ENCODE measurements at regions not wholly inside any gene's neighbourhood (a gene's known extent, or its start where the extent isn't known, plus 50 kb on each side); places are given as distances from the start of the nearest gene placed in this dataset.

DNA sequence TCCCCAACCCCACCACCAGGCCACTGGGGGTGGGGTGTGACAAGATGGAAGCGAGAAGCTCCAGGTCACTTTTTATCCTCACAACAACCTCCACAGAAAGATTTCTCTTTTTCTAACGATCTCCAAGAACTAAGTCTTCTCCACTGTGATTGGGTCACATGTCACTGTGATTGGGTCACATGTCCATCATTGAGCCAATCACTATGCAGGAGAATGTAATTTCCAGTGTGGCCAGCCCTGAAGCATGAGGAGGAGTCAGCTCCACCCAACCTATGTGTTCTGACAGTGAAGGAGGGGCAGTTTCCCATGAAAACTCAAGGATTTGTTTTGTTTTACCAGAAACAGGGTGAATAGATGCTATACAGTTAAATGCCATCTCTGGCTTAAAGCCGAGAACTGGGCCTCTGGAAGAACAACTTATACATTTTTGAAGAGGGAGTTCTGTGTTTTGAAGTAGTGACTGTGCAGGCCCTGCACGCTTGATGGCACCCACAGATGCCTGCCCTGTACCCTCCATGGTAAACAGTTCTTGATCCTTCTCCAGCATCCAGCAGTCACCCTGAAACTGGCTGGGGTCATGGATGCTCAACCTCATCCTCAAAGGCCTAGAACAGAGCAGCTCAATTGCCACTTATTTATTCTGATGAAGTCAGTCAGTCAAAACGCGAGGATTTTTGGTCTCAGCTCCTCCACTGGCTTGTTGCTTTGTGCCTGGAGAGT is 180.4 kb upstream of the BMP4 start:
- H3K4me3 ChIP-seq (replicated peaks in 1 of 3; ENCODE audit: low read depth in 2 of 3, low read length in 3 of 3), result no peak overlapping the region
- Mint-ChIP-seq H3K36me3 (no peaks in the 10 kb centered on the region), H3K27ac (no peak overlapping the region), H3K9me3 (peaks cover 0 to 8% (median 4%) of the 10 kb centered on the region in 7 donors), H3K4me3 (no peak overlapping the region), H3K27me3 (ENCODE audit: low read depth in 3 of 3) (peaks cover 0 to 5% (median 1%) of the 10 kb centered on the region in 3 donors), H3K4me1 (no peaks in the 10 kb centered on the region)
- TF ChIP-seq, protein P1, sequence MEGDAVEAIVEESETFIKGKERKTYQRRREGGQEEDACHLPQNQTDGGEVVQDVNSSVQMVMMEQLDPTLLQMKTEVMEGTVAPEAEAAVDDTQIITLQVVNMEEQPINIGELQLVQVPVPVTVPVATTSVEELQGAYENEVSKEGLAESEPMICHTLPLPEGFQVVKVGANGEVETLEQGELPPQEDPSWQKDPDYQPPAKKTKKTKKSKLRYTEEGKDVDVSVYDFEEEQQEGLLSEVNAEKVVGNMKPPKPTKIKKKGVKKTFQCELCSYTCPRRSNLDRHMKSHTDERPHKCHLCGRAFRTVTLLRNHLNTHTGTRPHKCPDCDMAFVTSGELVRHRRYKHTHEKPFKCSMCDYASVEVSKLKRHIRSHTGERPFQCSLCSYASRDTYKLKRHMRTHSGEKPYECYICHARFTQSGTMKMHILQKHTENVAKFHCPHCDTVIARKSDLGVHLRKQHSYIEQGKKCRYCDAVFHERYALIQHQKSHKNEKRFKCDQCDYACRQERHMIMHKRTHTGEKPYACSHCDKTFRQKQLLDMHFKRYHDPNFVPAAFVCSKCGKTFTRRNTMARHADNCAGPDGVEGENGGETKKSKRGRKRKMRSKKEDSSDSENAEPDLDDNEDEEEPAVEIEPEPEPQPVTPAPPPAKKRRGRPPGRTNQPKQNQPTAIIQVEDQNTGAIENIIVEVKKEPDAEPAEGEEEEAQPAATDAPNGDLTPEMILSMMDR (IDR thresholded peaks at IDR 0.05), result no peak
- intact Hi-C loops (cut with micrococcal nuclease), result no loop called here
- no peaks in the 10 kb centered on the region for H3K27me3 ChIP-seq (ENCODE audit: control insufficient read depth in 2 of 2, insufficient read depth in 2 of 2, low read length in 2 of 2)
- no peak overlapping the region for H3K4me2 ChIP-seq (replicated peaks; ENCODE audit: extremely low read depth, low read length, poor library complexity, severe bottlenecking)
- no peak overlapping the region for H3K27ac ChIP-seq (ENCODE audit: low read depth in 1 of 2, low read length in 2 of 2)
- no peak for DNase-seq
- H3K9ac ChIP-seq (ENCODE audit: insufficient read depth, low read length, poor library complexity, severe bottlenecking), result no peak overlapping the region
- H3K79me2 ChIP-seq (ENCODE audit: insufficient read depth, low read length), result no peaks in the 10 kb centered on the region
- H2AFZ ChIP-seq (ENCODE audit: insufficient read depth, low read depth, low read length, poor library complexity, severe bottlenecking), result no peak overlapping the region
- H4K20me1 ChIP-seq (ENCODE audit: insufficient read depth, low read length), result no peaks in the 10 kb centered on the region
- H3K9me3 ChIP-seq (replicated peaks in 1 of 2; ENCODE audit: control insufficient read depth in 1 of 2, insufficient read depth in 1 of 2, low read length in 2 of 2), result no peaks in the 10 kb centered on the region
- H3K4me1 ChIP-seq (ENCODE audit: control insufficient read depth in 1 of 2, insufficient read depth in 2 of 2, low read length in 2 of 2), result no peaks in the 10 kb centered on the region
- H3K36me3 ChIP-seq (replicated peaks in 1 of 2; ENCODE audit: control insufficient read depth in 1 of 2, insufficient read depth in 2 of 2, low read length in 2 of 2), result no peaks in the 10 kb centered on the region
- 67% methylated on average over 3 of the region's 6 CpGs for WGBS (ENCODE audit: insufficient coverage)

DNA sequence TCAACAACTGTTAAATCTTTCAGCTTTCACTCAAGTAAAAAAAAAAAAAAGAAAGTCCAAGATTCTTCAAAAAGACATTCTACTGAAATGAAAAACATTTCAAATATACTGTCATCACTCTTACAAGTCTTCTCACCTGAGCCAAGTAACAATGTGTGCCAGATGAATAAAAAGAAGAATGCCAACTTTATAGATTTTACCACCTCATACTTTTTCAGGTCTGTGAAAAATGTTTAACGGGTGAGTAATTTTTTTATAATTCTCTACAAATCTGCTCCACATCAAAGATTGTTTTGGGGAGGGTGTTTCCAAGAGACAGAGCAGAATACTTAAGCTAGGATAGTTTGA is 181.0 kb upstream of the BMP4 start:
- intact Hi-C loops (cut with micrococcal nuclease), result no loop called here
- Histone ChIP-seq H3K36me3 (replicated peaks in 1 of 2; ENCODE audit: control insufficient read depth in 1 of 2, insufficient read depth in 2 of 2, low read length in 2 of 2) (no peaks in the 10 kb centered on the region), H3K9ac (ENCODE audit: insufficient read depth, low read length, poor library complexity, severe bottlenecking) (no peak overlapping the region), H3K79me2 (ENCODE audit: insufficient read depth, low read length) (no peaks in the 10 kb centered on the region), H3K4me3 (replicated peaks in 1 of 3; ENCODE audit: low read depth in 2 of 3, low read length in 3 of 3) (no peak overlapping the region), H2AFZ (ENCODE audit: insufficient read depth, low read depth, low read length, poor library complexity, severe bottlenecking) (no peak overlapping the region), H4K20me1 (ENCODE audit: insufficient read depth, low read length) (no peaks in the 10 kb centered on the region), H3K27me3 (ENCODE audit: control insufficient read depth in 2 of 2, insufficient read depth in 2 of 2, low read length in 2 of 2) (no peaks in the 10 kb centered on the region), H3K9me3 (replicated peaks in 1 of 2; ENCODE audit: control insufficient read depth in 1 of 2, insufficient read depth in 1 of 2, low read length in 2 of 2) (no peaks in the 10 kb centered on the region), H3K27ac (ENCODE audit: low read depth in 1 of 2, low read length in 2 of 2) (no peak overlapping the region), H3K4me1 (ENCODE audit: control insufficient read depth in 1 of 2, insufficient read depth in 2 of 2, low read length in 2 of 2) (no peaks in the 10 kb centered on the region), H3K4me2 (replicated peaks; ENCODE audit: extremely low read depth, low read length, poor library complexity, severe bottlenecking) (no peak overlapping the region)
- Mint-ChIP-seq H3K27me3 (ENCODE audit: low read depth in 3 of 3) (peaks cover 0 to 5% (median 2%) of the 10 kb centered on the region in 3 donors), H3K4me1 (no peaks in the 10 kb centered on the region), H3K27ac (no peak overlapping the region), H3K4me3 (no peak overlapping the region), H3K9me3 (peaks cover 2 to 8% (median 5%) of the 10 kb centered on the region in 7 donors), H3K36me3 (no peaks in the 10 kb centered on the region)
- TF ChIP-seq, protein P1 (IDR thresholded peaks at IDR 0.05), result no peak
- WGBS (ENCODE audit: insufficient coverage), result no CpG with 5 or more reads among the region's 1 CpG
- DNase-seq, result no peak

Data from CD14-positive monocyte (primary cell).